GM11168 (cell line): ENCODE measurements at regions not wholly inside any gene's neighbourhood (a gene's known extent, or its start where the extent isn't known, plus 50 kb on each side); places are given as distances from the start of the nearest gene placed in this dataset.

Experiments
- in situ Hi-C: fragments of 300-500 bp; cut with MboI; formaldehyde crosslinking; loops from one replicate; pipeline ENCODE4 v1.12.0; 2022; ENCODE audit warnings: low sequenced_read_pairs; ENCODE audit not compliant: unreplicated experiment

DNA sequence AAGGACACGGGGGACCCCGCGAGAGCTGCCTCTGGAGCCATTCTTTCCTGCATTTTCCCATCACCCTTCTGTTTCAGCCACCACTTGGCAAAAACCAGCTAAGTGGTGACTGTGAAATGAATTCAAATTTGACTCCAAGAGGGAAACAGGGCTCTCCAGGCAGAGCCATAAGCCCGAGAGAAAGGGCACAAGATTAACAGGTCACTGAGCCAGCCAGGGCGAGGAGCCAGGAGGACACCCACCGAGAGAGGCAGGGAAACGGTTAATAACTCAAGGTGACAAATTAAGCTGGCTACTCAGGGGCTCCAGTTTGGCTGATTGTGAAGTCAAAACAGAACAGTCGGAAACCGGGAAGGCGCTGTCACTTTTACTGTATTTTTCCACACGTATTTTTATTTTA, 67.8 kb upstream of the SOX9 start:
- in situ Hi-C loops, result no loop called here

DNA sequence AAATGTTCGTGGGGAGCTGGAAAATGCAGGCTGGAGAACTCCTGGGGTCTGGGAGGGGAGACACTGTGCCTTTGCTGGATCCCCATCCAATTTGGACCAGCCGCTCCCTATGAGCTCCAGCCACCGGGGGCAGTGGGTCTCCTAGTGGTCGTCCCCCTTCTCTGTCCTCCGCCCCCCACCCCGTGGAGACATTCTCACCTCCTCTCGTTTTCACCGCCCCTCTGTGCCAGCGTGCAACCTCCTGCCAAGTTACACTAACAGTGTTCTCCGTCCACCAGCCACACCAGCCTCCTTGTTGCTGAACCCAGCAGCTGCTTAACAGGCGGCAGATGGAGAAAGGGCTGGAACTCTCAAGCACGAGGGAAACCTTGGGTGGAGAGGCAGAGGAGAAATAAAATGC, 67.4 kb upstream of the SOX9 start:
- in situ Hi-C loops, result no loop called here

DNA sequence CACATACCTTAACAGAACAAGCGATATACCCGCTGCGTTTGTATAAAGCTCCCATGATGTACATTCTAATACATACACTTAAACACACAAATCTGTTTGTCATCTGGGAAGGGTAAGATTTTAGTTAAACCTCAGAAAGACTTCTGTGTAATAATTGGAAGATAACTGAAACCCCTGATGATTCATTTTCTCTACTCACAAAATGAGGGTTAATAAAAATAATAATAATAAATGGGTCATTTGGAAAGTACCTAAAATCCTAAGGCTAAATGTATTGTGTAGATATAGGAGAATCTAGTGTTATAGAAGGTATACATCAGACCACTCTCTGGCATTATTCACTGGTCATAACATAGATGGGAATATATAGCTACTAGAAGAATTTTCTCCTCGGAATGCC, 64.7 kb upstream of the SOX9 start:
- in situ Hi-C loops, result no loop called here

DNA sequence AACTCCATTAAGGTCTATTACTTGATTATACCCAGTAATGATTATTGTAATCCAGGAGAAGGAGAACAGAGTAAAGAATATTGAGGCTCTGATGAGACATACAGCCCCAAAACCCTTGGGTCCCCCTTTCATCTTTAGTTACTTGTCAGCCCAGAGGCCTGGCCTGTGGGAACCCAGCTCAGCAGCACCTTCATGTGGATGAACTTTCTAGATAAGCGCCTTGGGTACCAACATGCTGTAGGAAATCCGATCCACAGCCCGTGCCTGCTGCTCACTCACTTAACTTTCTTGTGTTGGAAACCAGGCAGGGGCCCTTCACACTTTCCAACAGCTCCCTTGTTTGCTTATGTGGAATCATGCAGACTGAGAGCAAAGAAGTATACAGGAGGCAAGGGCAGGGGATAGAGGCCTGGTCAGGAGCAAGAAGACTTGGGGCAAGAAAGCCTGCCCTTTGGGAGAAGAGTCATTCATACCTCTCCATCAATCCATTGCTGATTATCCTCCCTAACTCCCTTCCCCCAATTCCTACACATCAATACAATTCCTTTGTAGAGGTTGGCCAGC, 64.0 kb upstream of the SOX9 start:
- in situ Hi-C loops, result no loop called here

DNA sequence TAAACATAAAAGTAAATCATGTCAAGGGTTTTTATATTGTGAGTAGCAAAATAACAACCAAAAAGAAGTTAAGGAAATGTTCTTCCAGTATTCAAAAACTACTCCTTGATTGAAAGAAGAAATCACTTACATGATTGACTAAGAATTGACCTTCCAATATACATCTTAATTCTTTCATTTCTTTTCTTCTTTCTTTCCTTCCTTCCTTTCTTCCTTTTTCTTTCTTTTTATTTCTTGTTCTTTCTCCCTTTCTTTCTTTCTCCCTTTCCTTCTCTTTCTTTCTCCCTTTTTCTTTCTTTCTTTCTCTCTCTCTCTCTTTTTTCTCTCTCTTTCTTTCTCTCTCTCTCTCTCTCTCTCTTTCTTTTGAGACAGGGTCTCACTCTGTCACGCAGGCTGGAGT, 60.7 kb upstream of the SOX9 start:
- in situ Hi-C loops, result no loop called here

DNA sequence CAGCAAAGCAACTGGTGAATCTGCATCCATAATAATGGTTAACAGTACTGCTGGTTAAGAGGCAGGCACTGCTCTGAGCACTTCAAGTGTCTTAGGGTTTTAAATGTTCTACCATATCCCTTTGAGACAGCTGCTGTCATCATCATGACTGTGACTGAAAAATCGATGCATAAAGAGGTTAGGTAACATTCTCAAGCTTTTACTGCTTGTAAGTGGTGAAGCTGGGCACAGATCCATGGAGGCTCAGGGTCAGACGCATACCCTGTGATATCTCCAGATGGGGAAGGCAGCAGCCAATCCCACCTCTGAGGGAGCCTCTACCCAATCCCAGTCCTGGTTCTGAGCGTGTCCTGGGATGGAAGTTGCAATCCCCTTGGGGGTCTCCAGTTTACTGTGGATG, 57.6 kb upstream of the SOX9 start:
- in situ Hi-C loops, result no loop called here

DNA sequence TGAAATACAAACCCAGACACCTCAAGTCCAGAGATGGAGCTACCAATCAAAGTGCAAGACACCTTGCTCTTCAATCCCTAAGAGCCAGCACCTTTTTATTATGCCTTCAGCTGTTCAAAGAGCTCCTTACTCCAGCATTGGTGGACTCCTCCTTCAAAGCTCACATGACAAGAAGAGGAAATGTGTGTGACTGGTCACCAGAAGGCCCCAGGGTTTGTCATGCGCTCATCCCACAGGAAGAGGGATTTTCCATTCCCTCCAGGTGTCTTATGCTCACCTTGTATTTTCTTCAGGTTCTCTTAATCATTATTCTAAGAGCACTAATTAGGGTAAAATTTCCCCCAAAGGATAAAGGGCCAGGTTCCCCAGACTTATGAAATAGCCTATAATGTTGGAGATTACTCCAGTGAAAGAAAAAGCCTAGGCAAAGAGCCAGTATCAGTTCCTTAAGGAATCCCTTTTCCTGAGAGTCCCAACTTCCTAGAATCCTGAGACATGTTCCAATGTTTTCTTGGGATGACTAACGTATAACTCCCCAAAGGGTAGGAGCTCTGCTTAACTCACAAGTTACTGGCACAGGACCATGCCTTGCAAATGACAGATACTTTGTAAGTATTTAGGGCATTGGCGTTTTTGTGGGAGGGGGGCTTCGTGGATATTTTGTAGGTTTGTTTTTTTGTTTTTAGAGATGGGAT, 56.9 kb upstream of the SOX9 start:
- in situ Hi-C loops, result no loop called here

DNA sequence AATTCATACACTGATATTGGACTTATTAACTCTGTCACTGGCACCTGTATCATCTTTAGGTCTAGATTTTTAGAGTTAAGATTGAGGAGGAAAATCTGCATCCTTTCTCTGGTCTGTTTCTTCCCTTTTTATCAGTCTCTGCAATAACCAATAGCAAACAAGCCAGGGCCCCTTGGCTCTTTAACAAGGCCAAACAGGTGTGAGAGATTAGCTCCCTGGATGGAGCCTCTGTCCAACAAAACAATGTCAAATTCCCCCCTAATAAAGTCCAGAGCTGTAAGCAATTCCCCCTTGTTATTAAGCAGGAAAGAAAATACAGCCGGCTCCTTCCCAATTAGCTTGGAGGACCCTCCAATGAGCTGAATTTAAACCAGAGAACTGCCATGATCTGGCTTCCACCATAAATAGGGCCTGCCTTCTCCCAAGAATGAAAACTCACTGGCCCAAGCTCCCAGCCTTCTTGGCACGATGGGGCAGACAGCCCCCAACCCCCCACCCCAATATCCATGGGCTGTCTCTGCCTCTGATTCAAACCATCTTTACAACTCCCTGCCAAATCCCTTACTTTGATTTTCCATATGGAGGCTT, 56.1 kb upstream of the SOX9 start:
- in situ Hi-C loops, result no loop called here

DNA sequence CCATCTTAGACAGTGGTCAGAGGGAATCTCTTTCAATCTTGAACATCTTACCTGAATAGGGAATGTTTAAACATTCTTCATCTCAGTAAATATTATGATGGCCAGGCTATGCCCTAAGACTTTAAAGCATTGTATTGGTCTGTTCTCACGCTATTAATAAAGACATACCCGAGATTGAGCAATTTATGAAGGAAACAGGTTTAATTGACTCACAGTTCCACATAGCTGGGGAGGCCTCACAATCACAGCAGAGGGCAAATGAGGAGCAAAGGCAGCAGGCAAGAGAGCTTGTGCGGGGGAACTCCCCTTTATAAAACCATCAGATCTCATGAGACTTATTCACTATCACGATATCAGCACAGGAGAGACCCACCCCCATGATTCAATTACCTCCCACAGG, 55.3 kb upstream of the SOX9 start:
- in situ Hi-C loops, result no loop called here

DNA sequence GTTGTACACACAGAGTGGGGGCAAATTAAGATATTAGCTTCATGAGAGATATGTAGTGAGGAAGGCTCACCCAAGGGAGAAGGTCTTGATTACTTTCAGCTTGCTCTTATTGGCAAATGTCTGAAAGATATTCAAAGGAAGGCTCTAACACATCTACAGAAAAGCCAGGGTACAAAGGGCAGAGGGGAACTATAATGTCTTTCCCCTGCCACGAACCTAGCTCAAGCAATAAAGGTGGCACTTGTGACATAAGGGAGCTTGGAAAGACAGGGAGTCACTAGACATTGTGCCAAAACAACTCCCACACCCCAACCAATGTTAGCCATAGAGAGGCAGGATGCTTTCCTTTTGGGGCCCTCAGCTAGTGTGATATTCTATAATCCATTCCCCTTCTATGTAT, 52.2 kb upstream of the SOX9 start:
- in situ Hi-C loops, result no loop called here

DNA sequence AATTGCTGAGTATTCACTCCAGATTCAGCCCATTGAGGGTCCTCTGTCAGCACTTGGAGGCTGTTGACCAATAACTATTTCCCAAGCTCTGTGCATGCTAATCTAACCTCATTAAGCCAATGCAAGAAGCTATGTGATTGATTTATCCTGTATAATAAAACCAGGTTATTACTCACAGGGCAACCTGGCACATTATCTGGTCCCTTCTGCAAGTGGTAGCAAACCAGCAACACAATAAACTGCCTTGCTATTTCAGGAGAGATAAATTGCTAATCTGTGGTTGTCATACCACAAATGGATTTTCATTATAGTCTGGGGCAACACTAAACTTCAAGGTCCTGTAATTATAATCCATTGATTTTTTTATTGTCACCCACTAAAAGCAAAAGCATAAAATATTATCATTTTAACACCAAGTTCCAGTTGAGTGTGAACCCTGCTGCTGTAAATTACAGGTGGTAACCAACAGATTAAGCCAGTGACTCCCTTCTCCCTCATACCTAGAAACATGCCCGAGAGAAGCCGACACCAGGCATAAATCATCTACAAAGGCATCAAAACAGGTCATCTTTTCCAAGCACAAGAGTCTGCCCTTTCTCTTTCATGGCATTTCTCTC, 51.1 kb upstream of the SOX9 start:
- in situ Hi-C loops, result no loop called here
